GM12891 (cell line): ENCODE measurements at regions not wholly inside any gene's neighbourhood (a gene's known extent, or its start where the extent isn't known, plus 50 kb on each side); places are given as distances from the start of the nearest gene placed in this dataset.
"Not testable (repeated sequence)": the region's sequence is repeated elsewhere in the genome, so short reads cannot be mapped to it uniquely, and the experiment has no call there.

Source experiments
- POLR2A ChIP-seq: IDR thresholded peaks from 2 replicates; pipeline ENCODE4 v1.6.1; 2011; ENCODE audit warnings: low read depth, low read length, control low read depth
- POLR2AphosphoS5 ChIP-seq: IDR thresholded peaks from 2 replicates; pipeline ENCODE4 v1.6.1; 2011; ENCODE audit warnings: low read depth, low read length, control low read depth
- POU2F2 ChIP-seq: IDR thresholded peaks from 2 replicates; pipeline ENCODE4 v1.6.1; 2011; ENCODE audit warnings: low read depth, mild to moderate bottlenecking, control low read depth, low read length, moderate library complexity
- SPI1 ChIP-seq: IDR thresholded peaks from 2 replicates; pipeline ENCODE4 v1.6.1; 2011; ENCODE audit warnings: low read depth, low read length, control low read depth
- TAF1 ChIP-seq: IDR thresholded peaks from 2 replicates; pipeline ENCODE4 v1.6.1; 2011; ENCODE audit warnings: low read depth, low read length, control low read depth

- not testable (repeated sequence) for TF ChIP-seq TAF1, POLR2A, POLR2AphosphoS5, SPI1, POU2F2
Measured at GRCh38 chr10:46739919-46740318, 161.0 kb downstream of the SYT15 start.
